ENCODE measurements at regions not wholly inside any gene's neighbourhood (a gene's known extent, or its start where the extent isn't known, plus 50 kb on each side); places are given as distances from the start of the nearest gene placed in this dataset.

GRCh38 chr15:87777054-87777561 is 479.4 kb downstream of the NTRK3 start:
- WGBS (ENCODE audit: missing lambda C conversion rate), result 26% methylated on average over 3 of the region's 3 CpGs
- ATAC-seq (no peak), FAIRE-seq (no peak), DNase-seq (ENCODE audit: low read depth in 1 of 2, low spot score in 1 of 2) (no peak)
- CTCF ChIA-PET, result interaction anchor here (1.0 kb wide), 1 partner anchor 16 kb away, joined by 3 read pairs; no protein-coding TSS in a partner anchor
- TF ChIP-seq SMC3 (IDR thresholded peaks at IDR 0.05), result no peak
- TF ChIP-seq, protein P1, sequence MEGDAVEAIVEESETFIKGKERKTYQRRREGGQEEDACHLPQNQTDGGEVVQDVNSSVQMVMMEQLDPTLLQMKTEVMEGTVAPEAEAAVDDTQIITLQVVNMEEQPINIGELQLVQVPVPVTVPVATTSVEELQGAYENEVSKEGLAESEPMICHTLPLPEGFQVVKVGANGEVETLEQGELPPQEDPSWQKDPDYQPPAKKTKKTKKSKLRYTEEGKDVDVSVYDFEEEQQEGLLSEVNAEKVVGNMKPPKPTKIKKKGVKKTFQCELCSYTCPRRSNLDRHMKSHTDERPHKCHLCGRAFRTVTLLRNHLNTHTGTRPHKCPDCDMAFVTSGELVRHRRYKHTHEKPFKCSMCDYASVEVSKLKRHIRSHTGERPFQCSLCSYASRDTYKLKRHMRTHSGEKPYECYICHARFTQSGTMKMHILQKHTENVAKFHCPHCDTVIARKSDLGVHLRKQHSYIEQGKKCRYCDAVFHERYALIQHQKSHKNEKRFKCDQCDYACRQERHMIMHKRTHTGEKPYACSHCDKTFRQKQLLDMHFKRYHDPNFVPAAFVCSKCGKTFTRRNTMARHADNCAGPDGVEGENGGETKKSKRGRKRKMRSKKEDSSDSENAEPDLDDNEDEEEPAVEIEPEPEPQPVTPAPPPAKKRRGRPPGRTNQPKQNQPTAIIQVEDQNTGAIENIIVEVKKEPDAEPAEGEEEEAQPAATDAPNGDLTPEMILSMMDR (IDR thresholded peaks at IDR 0.05), result no peak
- TF ChIP-seq RFX5 (IDR thresholded peaks at IDR 0.05), result no peak
- no peak for TF ChIP-seq PBX3 (IDR thresholded peaks at IDR 0.05)
- TF ChIP-seq CBX8 (IDR thresholded peaks at IDR 0.05), result no peak
- TF ChIP-seq KDM5A (IDR thresholded peaks at IDR 0.05), result no peak
- no peak for TF ChIP-seq HDAC2 (IDR thresholded peaks at IDR 0.05)
- no peak for TF ChIP-seq FOXS1 (CRISPR knock-in tag; IDR thresholded peaks at IDR 0.05)
- TF ChIP-seq JUNB (IDR thresholded peaks at IDR 0.05), result no peak
- no peak for TF ChIP-seq EHMT2 (IDR thresholded peaks at IDR 0.05; ENCODE audit: low read depth)
- no peak for TF ChIP-seq POLR2A (IDR thresholded peaks at IDR 0.05; ENCODE audit: low read length)
- no peak for TF ChIP-seq SREBF2 (IDR thresholded peaks at IDR 0.05)
- no peak for TF ChIP-seq KDM1A (IDR thresholded peaks at IDR 0.05; ENCODE audit: low read depth)
- Histone ChIP-seq H3K4me3 (no peak overlapping the region), H3K9me3 (no peaks in the 10 kb centered on the region), H3K27ac (no peak overlapping the region), H3K4me1 (no peaks in the 10 kb centered on the region), H3K4me2 (no peak overlapping the region)
- POLR2A ChIA-PET, result no interaction called here

- TF ChIP-seq TP53 (CRISPR knock-in tag; IDR thresholded peaks at IDR 0.05) (no peak), RAD21 (conservative IDR thresholded peaks at IDR 0.05 in 1 of 2, IDR thresholded peaks at IDR 0.05 in 1 of 2) (no peak), ELK1 (IDR thresholded peaks at IDR 0.05; ENCODE audit: low read depth, low read length) (no peak), HDAC2 (IDR thresholded peaks at IDR 0.05) (no peak)
- TF ChIP-seq, protein P2, sequence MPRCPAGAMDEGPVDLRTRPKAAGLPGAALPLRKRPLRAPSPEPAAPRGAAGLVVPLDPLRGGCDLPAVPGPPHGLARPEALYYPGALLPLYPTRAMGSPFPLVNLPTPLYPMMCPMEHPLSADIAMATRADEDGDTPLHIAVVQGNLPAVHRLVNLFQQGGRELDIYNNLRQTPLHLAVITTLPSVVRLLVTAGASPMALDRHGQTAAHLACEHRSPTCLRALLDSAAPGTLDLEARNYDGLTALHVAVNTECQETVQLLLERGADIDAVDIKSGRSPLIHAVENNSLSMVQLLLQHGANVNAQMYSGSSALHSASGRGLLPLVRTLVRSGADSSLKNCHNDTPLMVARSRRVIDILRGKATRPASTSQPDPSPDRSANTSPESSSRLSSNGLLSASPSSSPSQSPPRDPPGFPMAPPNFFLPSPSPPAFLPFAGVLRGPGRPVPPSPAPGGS (IDR thresholded peaks at IDR 0.05), result no peak
- TF ChIP-seq, protein P1 (IDR thresholded peaks at IDR 0.05), result no peak
- no peak overlapping the region for H3K4me2 ChIP-seq
- 43% methylated on average over 3 of the region's 3 CpGs for WGBS (ENCODE audit: missing lambda C conversion rate)
- H3K4me3 ChIP-seq, result no peak overlapping the region
- CTCF ChIA-PET, result interaction anchor here (0.6 kb wide), 2 partner anchors 63 to 473 kb away, joined by 3 read pairs; no protein-coding TSS in a partner anchor
- no peak for ATAC-seq
- H3K9me3 ChIP-seq, result peaks cover 3% of the 10 kb centered on the region; the same call in 1 of the 3 replicates
- H3K4me1 ChIP-seq, result peaks cover 14% of the 10 kb centered on the region
- DNase-seq (ENCODE audit: low read depth in 1 of 2, low spot score in 1 of 2), result no peak
- H3K27ac ChIP-seq, result no peak overlapping the region
- FAIRE-seq, result no peak
- POLR2A ChIA-PET, result no interaction called here
Observed at GRCh38 chr15:87767516-87767915, 489.0 kb downstream of the NTRK3 start.
